Upper lobe of left lung (tissue), 6 donors: ENCODE measurements at regions not wholly inside any gene's neighbourhood (a gene's known extent, or its start where the extent isn't known, plus 50 kb on each side); places are given as distances from the start of the nearest gene placed in this dataset.
A peak's percentile ranks its signal among the peaks of the same experiment; 100 is the strongest.

Experiments used
- ATAC-seq, 2 donors: fragments of 200-7000 bp; cut with Tn5 transposase; one replicate each; pipeline ENCODE4 v1.9.1; 2022; ENCODE audit warnings: mild to moderate bottlenecking in 2 of 2, moderate library complexity in 2 of 2; ENCODE audit not compliant: low FRiP score in 2 of 2
- DNase-seq, 2 donors: peaks; one replicate each; pipeline ENCODE4 v3.0.0-alpha.2; 2019 to 2020
- H3K27ac ChIP-seq, 4 donors: fragments of 200-600 bp; sonication (generic); one replicate each; pipeline ENCODE4 v1.5.1; 2016 to 2019
- H3K27me3 ChIP-seq, 4 donors: fragments of 200-600 bp; sonication (generic); one replicate each; pipeline ENCODE4 v1.5.1; 2017 to 2019
- H3K36me3 ChIP-seq, 4 donors: fragments of 200-600 bp; sonication (generic); one replicate each; pipeline ENCODE4 v1.5.1; 2016 to 2019
- H3K4me1 ChIP-seq, 4 donors: fragments of 200-600 bp; sonication (generic); one replicate each; pipeline ENCODE4 v1.5.1; 2018 to 2019
- H3K4me3 ChIP-seq, 4 donors: fragments of 200-600 bp; sonication (generic); one replicate each; pipeline ENCODE4 v1.5.1; 2017 to 2019; ENCODE audit warnings: mild to moderate bottlenecking in 2 of 4, moderate library complexity in 1 of 4
- H3K9me3 ChIP-seq, 4 donors: fragments of 200-600 bp; sonication (generic); one replicate each; pipeline ENCODE4 v1.5.1; 2018 to 2019
- EP300 ChIP-seq, 4 donors: sonication (generic); formaldehyde crosslinking; IDR thresholded peaks; one replicate each; pipeline ENCODE4 v1.5.1; 2017; ENCODE audit warnings: antibody characterized with exemption in 4 of 4, control low read depth in 2 of 4
- POLR2A ChIP-seq, 4 donors: fragments of 450-650 bp; IDR thresholded peaks; one replicate each; pipeline ENCODE4 v1.5.1; 2016 to 2017; ENCODE audit warnings: antibody characterized with exemption in 4 of 4, mild to moderate bottlenecking in 2 of 4
- POLR2AphosphoS5 ChIP-seq, 2 donors: sonication (generic); formaldehyde crosslinking; IDR thresholded peaks; one replicate each; pipeline ENCODE4 v1.5.1; 2017; ENCODE audit warnings: antibody characterized with exemption in 2 of 2
- WGBS, 2 donors: methylation state at CpG; one replicate each; pipeline ENCODE4 v1.1.5; 2017 to 2018; 5-methylcytosine and 5-hydroxymethylcytosine counted together
- TF ChIP-seq, protein P1 (sequence below), 6 experiments: fragments of 450-650 bp in 4 of 6; fragments of 200-600 bp in 2 of 6; sonication (generic) in 2 of 6; IDR thresholded peaks; one replicate each; pipeline ENCODE4 v1.5.1; 2016 to 2019; ENCODE audit warnings: antibody characterized with exemption in 6 of 6
- donor health status: DM: no; HTN: no; CAD: no; lungs with moderate emphysema.
- donor health status: DM: no; HTN: yes; CAD: no; lungs with severe emphysema.

DNA sequence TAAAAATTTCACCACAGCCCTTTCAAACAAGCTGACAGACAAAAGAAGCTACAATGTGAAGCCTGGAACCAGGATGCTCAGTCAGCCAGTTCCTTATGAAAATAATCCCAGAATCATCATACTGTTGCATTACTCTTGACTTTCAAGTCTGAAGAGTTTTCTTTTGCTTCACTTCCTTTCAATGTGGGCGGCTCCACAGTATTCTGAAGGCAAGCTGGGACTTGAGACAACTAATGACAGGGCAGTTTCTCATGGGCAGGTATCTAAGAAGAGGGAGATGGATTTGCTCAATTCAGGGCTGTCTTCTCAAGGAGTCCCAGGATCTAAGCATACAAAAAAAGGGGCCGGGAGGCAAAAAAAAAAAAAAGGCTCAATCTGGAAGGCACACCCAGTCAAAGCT is 173.4 kb downstream of the PAPSS1 start:
- DNase-seq (no peak), ATAC-seq (no peak)
- 85 to 86% methylated on average over 2 of the region's 2 CpGs for WGBS, 2 donors
- H3K9me3 ChIP-seq: no peaks in the 10 kb centered on the region
- no peaks in the 10 kb centered on the region for H3K4me1 ChIP-seq
- no peak overlapping the region for H3K4me3 ChIP-seq
- no peaks in the 10 kb centered on the region for H3K36me3 ChIP-seq
- TF ChIP-seq, protein P1, sequence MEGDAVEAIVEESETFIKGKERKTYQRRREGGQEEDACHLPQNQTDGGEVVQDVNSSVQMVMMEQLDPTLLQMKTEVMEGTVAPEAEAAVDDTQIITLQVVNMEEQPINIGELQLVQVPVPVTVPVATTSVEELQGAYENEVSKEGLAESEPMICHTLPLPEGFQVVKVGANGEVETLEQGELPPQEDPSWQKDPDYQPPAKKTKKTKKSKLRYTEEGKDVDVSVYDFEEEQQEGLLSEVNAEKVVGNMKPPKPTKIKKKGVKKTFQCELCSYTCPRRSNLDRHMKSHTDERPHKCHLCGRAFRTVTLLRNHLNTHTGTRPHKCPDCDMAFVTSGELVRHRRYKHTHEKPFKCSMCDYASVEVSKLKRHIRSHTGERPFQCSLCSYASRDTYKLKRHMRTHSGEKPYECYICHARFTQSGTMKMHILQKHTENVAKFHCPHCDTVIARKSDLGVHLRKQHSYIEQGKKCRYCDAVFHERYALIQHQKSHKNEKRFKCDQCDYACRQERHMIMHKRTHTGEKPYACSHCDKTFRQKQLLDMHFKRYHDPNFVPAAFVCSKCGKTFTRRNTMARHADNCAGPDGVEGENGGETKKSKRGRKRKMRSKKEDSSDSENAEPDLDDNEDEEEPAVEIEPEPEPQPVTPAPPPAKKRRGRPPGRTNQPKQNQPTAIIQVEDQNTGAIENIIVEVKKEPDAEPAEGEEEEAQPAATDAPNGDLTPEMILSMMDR (IDR thresholded peaks at IDR 0.05): no peak
- TF ChIP-seq POLR2A (IDR thresholded peaks at IDR 0.05) (no peak), EP300 (IDR thresholded peaks at IDR 0.05) (no peak), POLR2AphosphoS5 (IDR thresholded peaks at IDR 0.05) (no peak)
- no peak overlapping the region for H3K27ac ChIP-seq
- H3K27me3 ChIP-seq: no peaks in the 10 kb centered on the region

DNA sequence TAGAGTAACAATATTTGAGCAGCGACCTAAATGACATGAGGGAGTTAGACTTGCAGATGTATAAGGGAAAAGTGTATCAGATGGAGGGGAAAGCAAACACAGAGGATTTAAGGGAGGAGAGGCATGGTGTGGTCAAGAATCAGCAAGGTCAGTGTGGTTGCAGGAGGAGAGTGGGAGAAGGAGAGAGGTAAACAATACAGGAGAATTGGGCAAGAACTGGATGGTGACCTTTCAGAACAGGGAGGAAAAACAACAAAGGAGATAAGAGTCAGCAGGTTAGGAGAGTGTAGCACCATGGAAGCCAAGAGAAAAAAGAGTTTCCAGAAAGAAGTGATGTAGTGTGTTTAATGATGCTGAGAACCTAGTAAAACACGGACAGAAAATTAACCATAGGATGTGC is 178.5 kb downstream of the PAPSS1 start:
- Histone ChIP-seq H3K27ac (no peak overlapping the region), H3K36me3 (no peaks in the 10 kb centered on the region), H3K27me3 (no peaks in the 10 kb centered on the region), H3K4me1 (no peaks in the 10 kb centered on the region), H3K4me3 (no peak overlapping the region), H3K9me3 (no peaks in the 10 kb centered on the region)
- ATAC-seq (no peak), DNase-seq (no peak)
- TF ChIP-seq EP300 (IDR thresholded peaks at IDR 0.05): no peak
- 90 to 91% methylated on average over 2 of the region's 2 CpGs for WGBS, 2 donors

DNA sequence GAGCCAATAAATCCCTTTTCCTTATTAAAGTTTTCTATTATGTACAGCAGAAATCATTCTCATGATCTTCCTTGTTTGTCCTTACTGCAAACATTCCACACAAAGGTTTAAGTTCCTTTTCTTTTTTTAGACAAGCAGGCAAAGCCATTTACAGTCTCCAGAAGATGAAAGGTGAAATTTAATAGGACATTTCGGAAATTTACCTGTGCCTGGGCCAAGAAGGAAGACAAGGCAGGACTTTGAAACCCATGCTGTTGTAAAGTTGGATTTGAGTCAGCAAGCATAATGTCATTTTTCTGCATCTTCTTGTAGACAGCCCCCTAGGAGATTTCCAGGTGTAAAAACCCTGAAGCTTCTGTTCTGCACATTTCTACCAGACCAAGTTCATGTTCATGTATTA is 188.1 kb downstream of the PAPSS1 start:
- no peaks in the 10 kb centered on the region for H3K36me3 ChIP-seq
- no peak for ATAC-seq
- H3K4me1 ChIP-seq: no peaks in the 10 kb centered on the region
- no peak for DNase-seq
- WGBS, 2 donors: 80 to 82% methylated on average over 1 of the region's 1 CpG
- TF ChIP-seq POLR2A (IDR thresholded peaks at IDR 0.05): no peak
- TF ChIP-seq, protein P1 (IDR thresholded peaks at IDR 0.05): no peak
- TF ChIP-seq POLR2AphosphoS5 (IDR thresholded peaks at IDR 0.05): no peak
- TF ChIP-seq EP300 (IDR thresholded peaks at IDR 0.05): no peak
- no peak overlapping the region for H3K27ac ChIP-seq
- no peak overlapping the region for H3K4me3 ChIP-seq
- no peaks in the 10 kb centered on the region for H3K27me3 ChIP-seq
- H3K9me3 ChIP-seq: no peaks in the 10 kb centered on the region

DNA sequence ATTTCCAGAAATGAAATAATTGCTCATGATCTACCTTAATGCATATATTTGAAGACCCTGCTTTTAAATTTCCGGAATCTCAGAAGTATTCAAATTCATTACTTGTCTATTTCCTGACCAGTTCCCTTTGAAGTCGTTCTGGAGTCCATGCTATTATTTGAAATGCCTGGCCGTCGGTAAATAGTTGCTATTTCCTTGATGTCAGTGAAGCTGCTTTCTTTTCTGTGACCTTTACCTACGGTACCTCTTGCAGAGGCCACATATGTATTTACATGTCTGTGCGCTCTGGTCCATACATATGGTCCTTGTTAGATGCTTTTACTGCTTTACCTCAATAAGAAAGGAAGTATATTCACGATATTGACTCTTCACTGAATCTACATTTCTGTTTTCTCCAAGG is 199.7 kb downstream of the PAPSS1 start:
- Histone ChIP-seq H3K4me1 (no peaks in the 10 kb centered on the region), H3K27ac (no peak overlapping the region), H3K9me3 (peaks cover 0 to 7% (median 0%) of the 10 kb centered on the region in 4 donors), H3K4me3 (no peak overlapping the region), H3K36me3 (no peaks in the 10 kb centered on the region), H3K27me3 (no peaks in the 10 kb centered on the region)
- no peak for TF ChIP-seq POLR2AphosphoS5 (IDR thresholded peaks at IDR 0.05)
- no peak for TF ChIP-seq EP300 (IDR thresholded peaks at IDR 0.05)
- no peak for TF ChIP-seq POLR2A (IDR thresholded peaks at IDR 0.05)
- TF ChIP-seq, protein P1 (IDR thresholded peaks at IDR 0.05): no peak
- WGBS, 2 donors: 72 to 81% methylated on average over 7 of the region's 7 CpGs
- DNase-seq (no peak), ATAC-seq (no peak)

DNA sequence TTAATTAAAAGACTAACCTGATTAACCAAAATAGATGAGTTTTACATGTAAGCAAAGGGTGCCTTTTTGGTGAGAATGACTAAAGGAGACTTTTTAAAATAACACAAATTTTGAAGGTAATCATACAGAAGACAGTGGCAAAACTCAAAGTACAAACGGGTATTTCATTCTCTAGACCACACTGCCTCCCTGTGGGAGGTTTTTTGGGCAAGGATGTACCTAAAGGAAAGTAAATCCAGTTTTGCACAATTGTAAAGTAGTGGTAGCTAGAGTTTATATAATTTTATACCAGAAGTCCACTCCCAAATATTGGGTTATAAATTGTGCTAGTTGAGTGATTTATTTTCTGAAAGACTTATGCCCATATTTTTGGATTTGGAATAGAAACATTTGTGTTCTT is 201.0 kb downstream of the PAPSS1 start:
- H3K27ac ChIP-seq: no peak overlapping the region
- WGBS, 2 donors: 26 to 33% methylated on average over 1 of the region's 1 CpG
- peaks cover 0 to 9% (median 0%) of the 10 kb centered on the region in 4 donors for H3K9me3 ChIP-seq
- H3K4me3 ChIP-seq: no peak overlapping the region
- DNase-seq (no peak), ATAC-seq (no peak)
- no peaks in the 10 kb centered on the region for H3K27me3 ChIP-seq
- TF ChIP-seq, protein P1 (IDR thresholded peaks at IDR 0.05): peak in 4 of 6 experiments; percentile 19 to 25 (median 24)
- no peak for TF ChIP-seq POLR2A (IDR thresholded peaks at IDR 0.05)
- no peaks in the 10 kb centered on the region for H3K36me3 ChIP-seq
- no peaks in the 10 kb centered on the region for H3K4me1 ChIP-seq
